Esophagus squamous epithelium (tissue), 5 donors: ENCODE measurements at regions not wholly inside any gene's neighbourhood (a gene's known extent, or its start where the extent isn't known, plus 50 kb on each side); places are given as distances from the start of the nearest gene placed in this dataset.

Experiments used
- DNase-seq: peaks from one replicate; lab custom pipeline; 2025; lab: John Stamatoyannopoulos, UW
- H3K27ac ChIP-seq, 4 donors: fragments of 200-600 bp; sonication (generic); one replicate each; pipeline ENCODE4 v1.5.1; 2016 to 2019; ENCODE audit warnings: mild to moderate bottlenecking in 1 of 4
- H3K27me3 ChIP-seq, 4 donors: fragments of 200-600 bp; sonication (generic); 1 replicate in 3 of 4; 2 replicates in 1 of 4; pipeline versions ENCODE4 v1.5.1 to v1.6.0; 2017 to 2021; ENCODE audit warnings: antibody characterized with exemption in 1 of 4
- H3K36me3 ChIP-seq, 3 donors: fragments of 200-600 bp; sonication (generic); one replicate each; pipeline ENCODE4 v1.5.1; 2016 to 2019
- H3K4me1 ChIP-seq, 3 donors: fragments of 200-600 bp; sonication (generic); one replicate each; pipeline ENCODE4 v1.5.1; 2017 to 2019
- H3K4me3 ChIP-seq, 4 donors: fragments of 200-600 bp; sonication (generic); 1 replicate in 3 of 4; 2 replicates in 1 of 4; pipeline ENCODE4 v1.5.1; 2016 to 2019; ENCODE audit warnings: mild to moderate bottlenecking in 2 of 4, moderate library complexity in 1 of 4
- H3K9me3 ChIP-seq, 3 donors: fragments of 200-600 bp; sonication (generic); one replicate each; pipeline ENCODE4 v1.5.1; 2016 to 2019
- CTCF ChIP-seq, 6 experiments: fragments of 450-650 bp in 4 of 6; fragments of 200-600 bp in 2 of 6; sonication (generic) in 2 of 6; IDR thresholded peaks; one replicate each; pipeline ENCODE4 v1.5.1; 2016 to 2019; ENCODE audit warnings: antibody characterized with exemption in 6 of 6, mild to moderate bottlenecking in 4 of 6, moderate library complexity in 4 of 6
- POLR2A ChIP-seq, 4 donors: fragments of 450-650 bp; IDR thresholded peaks; one replicate each; pipeline ENCODE4 v1.6.1; 2017; ENCODE audit warnings: antibody characterized with exemption in 4 of 4, mild to moderate bottlenecking in 4 of 4, moderate library complexity in 3 of 4
- WGBS, 2 donors: methylation state at CpG; one replicate each; pipeline ENCODE4 v1.1.5; 2018; 5-methylcytosine and 5-hydroxymethylcytosine counted together
- intact Hi-C: fragments of 100-400 bp; cut with DNase I; formaldehyde crosslinking; loops from one replicate; pipeline ENCODE4 v1.15.0; 2022
- donor health status: DM: yes; HTN: yes; CAD: no.

- intact Hi-C loops, result no loop called here
- no peak for TF ChIP-seq CTCF (IDR thresholded peaks at IDR 0.05)
- no peak for TF ChIP-seq POLR2A (IDR thresholded peaks at IDR 0.05)
- H3K4me1 ChIP-seq, result no peaks in the 10 kb centered on the region
- WGBS, 2 donors, result 28 to 39% methylated on average over 5 of the region's 5 CpGs
- H3K9me3 ChIP-seq, result peaks cover 0 to 33% (median 3%) of the 10 kb centered on the region in 3 donors
- no peaks in the 10 kb centered on the region for H3K27me3 ChIP-seq
- H3K36me3 ChIP-seq, result no peaks in the 10 kb centered on the region
- DNase-seq, result no peak
- H3K27ac ChIP-seq, result no peak overlapping the region
- H3K4me3 ChIP-seq, result no peak overlapping the region
Measured at GRCh38 chr19:56930647-56931535, 90.4 kb upstream of the PEG3 start.

GRCh38 chr19:56933014-56933705 is 92.6 kb upstream of the PEG3 start:
- intact Hi-C loops, result no loop called here
- 67 to 72% methylated on average over 11 to 12 of the region's 13 CpGs for WGBS, 2 donors

GRCh38 chr19:56934438-56935090 is 94.0 kb upstream of the PEG3 start:
- 74 to 78% methylated on average over 9 of the region's 9 CpGs for WGBS, 2 donors
- DNase-seq, result no peak
- Histone ChIP-seq H3K27ac (no peak overlapping the region), H3K36me3 (no peaks in the 10 kb centered on the region), H3K9me3 (peaks cover 0 to 21% (median 0%) of the 10 kb centered on the region in 3 donors), H3K4me1 (no peaks in the 10 kb centered on the region), H3K27me3 (no peaks in the 10 kb centered on the region), H3K4me3 (no peak overlapping the region)
- TF ChIP-seq CTCF (IDR thresholded peaks at IDR 0.05), result no peak
- no peak for TF ChIP-seq POLR2A (IDR thresholded peaks at IDR 0.05)
- intact Hi-C loops, result no loop called here

More at GRCh38 chr19:56933014-56933705, 92.6 kb upstream of the PEG3 start:
- Histone ChIP-seq H3K36me3 (no peaks in the 10 kb centered on the region), H3K27ac (no peak overlapping the region), H3K4me1 (no peaks in the 10 kb centered on the region), H3K4me3 (no peak overlapping the region), H3K9me3 (peaks cover 0 to 26% (median 3%) of the 10 kb centered on the region in 3 donors), H3K27me3 (no peaks in the 10 kb centered on the region)
- no peak for DNase-seq
- TF ChIP-seq CTCF (IDR thresholded peaks at IDR 0.05) (no peak), POLR2A (IDR thresholded peaks at IDR 0.05) (no peak)

DNA sequence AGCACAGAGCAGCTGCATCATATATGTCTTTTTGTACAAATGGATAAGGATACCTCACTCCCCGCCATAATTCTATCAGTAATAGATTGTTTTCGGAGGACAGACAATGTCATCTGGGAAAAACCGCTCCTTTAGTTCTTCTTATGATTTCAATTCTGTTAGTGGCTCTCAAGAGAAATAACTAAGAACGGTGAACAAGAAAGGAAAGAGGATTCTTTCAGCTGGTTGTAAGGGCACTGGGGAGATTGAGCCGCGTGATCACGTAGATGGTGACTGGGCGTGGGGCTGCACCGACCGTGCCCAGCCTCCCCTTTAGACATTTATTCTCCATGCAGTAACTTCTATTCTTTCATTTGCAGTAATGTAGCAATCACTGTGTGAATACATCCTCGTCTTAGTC is 99.4 kb upstream of the PEG3 start:
- Histone ChIP-seq H3K36me3 (no peaks in the 10 kb centered on the region), H3K27me3 (peaks cover 0 to 24% (median 0%) of the 10 kb centered on the region in 4 donors), H3K4me3 (no peak overlapping the region), H3K27ac (no peak overlapping the region), H3K9me3 (peaks cover 0 to 19% (median 0%) of the 10 kb centered on the region in 3 donors), H3K4me1 (no peaks in the 10 kb centered on the region)
- TF ChIP-seq CTCF (IDR thresholded peaks at IDR 0.05) (no peak), POLR2A (IDR thresholded peaks at IDR 0.05) (no peak)
- intact Hi-C loops, result no loop called here
- DNase-seq, result no peak
- 90 to 94% methylated on average over 11 of the region's 11 CpGs for WGBS, 2 donors
